ENCODE measurements at regions not wholly inside any gene's neighbourhood (a gene's known extent, or its start where the extent isn't known, plus 50 kb on each side); places are given as distances from the start of the nearest gene placed in this dataset.
"Not testable (repeated sequence)": the region's sequence is repeated elsewhere in the genome, so short reads cannot be mapped to it uniquely, and the experiment has no call there.

DNA sequence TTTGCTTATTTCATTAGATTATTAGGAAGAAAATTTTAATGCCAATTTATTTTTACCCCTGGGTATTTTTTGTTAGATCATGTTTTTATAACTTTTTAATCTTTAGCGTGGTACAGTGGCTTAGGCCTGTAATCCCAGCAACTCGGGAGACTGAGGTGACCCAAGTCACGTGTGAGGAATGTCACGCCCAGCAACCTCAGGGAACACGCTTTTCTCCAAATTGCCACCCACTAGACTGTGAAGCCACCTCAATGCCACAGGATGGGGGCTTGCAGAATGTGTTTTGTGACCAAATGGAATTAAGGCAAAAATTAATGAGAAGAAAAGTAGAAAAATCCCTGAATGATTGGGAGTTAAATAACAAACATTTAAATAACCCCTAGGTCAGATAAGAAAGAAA lies 141.8 kb downstream of the LAT start:
- DNase-seq (ENCODE audit: low spot score, unreplicated experiment) = no peak
- H3K9me3 Mint-ChIP-seq (ENCODE audit: low read depth) = no peaks in the 10 kb centered on the region
- TF ChIP-seq, protein P1, sequence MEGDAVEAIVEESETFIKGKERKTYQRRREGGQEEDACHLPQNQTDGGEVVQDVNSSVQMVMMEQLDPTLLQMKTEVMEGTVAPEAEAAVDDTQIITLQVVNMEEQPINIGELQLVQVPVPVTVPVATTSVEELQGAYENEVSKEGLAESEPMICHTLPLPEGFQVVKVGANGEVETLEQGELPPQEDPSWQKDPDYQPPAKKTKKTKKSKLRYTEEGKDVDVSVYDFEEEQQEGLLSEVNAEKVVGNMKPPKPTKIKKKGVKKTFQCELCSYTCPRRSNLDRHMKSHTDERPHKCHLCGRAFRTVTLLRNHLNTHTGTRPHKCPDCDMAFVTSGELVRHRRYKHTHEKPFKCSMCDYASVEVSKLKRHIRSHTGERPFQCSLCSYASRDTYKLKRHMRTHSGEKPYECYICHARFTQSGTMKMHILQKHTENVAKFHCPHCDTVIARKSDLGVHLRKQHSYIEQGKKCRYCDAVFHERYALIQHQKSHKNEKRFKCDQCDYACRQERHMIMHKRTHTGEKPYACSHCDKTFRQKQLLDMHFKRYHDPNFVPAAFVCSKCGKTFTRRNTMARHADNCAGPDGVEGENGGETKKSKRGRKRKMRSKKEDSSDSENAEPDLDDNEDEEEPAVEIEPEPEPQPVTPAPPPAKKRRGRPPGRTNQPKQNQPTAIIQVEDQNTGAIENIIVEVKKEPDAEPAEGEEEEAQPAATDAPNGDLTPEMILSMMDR (IDR thresholded peaks at IDR 0.05; ENCODE audit: unreplicated experiment) = no peak
- peaks cover 33% of the 10 kb centered on the region for H3K27me3 Mint-ChIP-seq
- no peaks in the 10 kb centered on the region for H3K36me3 Mint-ChIP-seq (ENCODE audit: insufficient read depth)
- no peak overlapping the region for H3K4me3 Mint-ChIP-seq (ENCODE audit: low read depth)
- H3K4me1 Mint-ChIP-seq (ENCODE audit: low read depth) = peaks cover 5% of the 10 kb centered on the region
- H3K27ac Mint-ChIP-seq = no peak overlapping the region

DNA sequence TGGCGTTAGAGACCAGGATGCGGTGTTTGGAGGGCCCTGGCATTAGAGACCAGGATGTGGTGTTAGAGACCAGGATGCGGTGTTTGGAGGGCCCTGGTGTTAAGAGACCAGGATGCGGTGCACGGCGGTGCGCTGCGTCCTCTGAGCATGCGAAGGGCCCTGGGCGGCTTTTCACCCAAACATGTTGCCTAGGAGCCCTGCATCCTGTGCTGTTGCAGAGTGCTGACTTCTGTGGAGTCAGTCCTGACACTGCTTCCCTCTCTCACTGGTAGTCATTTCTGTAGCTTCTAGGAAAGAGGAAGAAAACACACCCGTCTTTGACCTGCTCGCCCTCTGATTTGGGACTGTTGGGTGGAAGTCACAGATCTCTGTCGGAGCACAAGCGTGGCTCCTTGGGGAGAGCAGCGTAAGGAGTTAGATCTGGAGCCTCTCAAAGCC lies 141.2 kb downstream of the LAT start:
- no peaks in the 10 kb centered on the region for H3K36me3 Mint-ChIP-seq (ENCODE audit: insufficient read depth)
- TF ChIP-seq, protein P1 (IDR thresholded peaks at IDR 0.05; ENCODE audit: unreplicated experiment) = no peak
- H3K4me1 Mint-ChIP-seq (ENCODE audit: low read depth) = peaks cover 5% of the 10 kb centered on the region
- no peaks in the 10 kb centered on the region for H3K9me3 Mint-ChIP-seq (ENCODE audit: low read depth)
- H3K27me3 Mint-ChIP-seq = peaks cover 37% of the 10 kb centered on the region
- DNase-seq (ENCODE audit: low spot score, unreplicated experiment) = no peak
- H3K4me3 Mint-ChIP-seq (ENCODE audit: low read depth) = no peak overlapping the region
- no peak overlapping the region for H3K27ac Mint-ChIP-seq

DNA sequence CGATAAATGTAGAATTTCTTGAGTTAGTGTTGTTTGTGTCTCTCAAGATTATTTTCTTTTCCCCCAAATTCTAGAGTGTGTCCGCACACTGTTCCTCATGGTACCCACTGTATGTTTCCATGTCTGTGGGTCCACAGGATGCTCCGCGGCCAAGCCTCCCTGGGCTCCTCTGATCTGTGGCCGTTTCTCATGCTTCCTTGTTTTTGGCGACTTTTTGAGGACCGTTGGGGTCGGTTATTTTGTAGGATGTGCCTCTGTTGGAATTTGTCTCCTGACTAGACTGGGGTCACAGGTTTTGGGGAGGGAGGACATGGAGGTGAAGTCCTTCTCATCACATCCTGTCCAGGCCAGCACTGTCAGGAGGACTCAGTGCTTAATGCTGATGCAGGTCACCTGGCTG lies 140.0 kb downstream of the LAT start:
- Mint-ChIP-seq H3K36me3 (ENCODE audit: insufficient read depth) (no peaks in the 10 kb centered on the region), H3K4me1 (ENCODE audit: low read depth) (peaks cover 5% of the 10 kb centered on the region), H3K27ac (no peak overlapping the region), H3K4me3 (ENCODE audit: low read depth) (no peak overlapping the region), H3K9me3 (ENCODE audit: low read depth) (no peaks in the 10 kb centered on the region), H3K27me3 (peaks cover 40% of the 10 kb centered on the region)
- TF ChIP-seq, protein P1 (IDR thresholded peaks at IDR 0.05; ENCODE audit: unreplicated experiment) = no peak
- no peak for DNase-seq (ENCODE audit: low spot score, unreplicated experiment)

DNA sequence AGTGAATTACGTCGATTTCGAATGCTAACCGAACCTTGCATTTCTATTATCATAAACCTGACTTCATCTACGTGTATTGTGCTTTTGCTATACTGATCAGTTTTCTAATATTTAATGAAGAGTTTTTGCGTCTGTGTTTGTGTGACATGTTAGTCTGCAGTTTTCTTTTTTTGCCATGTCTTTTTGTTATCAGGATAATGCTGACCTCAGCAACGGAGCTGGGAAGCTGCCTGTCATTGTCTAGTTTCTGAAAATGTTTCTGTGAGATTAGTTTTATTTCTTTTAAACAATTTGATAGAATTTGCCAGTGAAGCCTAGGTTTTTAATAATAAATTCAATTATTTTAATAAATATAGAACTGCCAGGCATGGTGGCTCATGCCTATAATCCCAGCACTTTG lies 139.3 kb downstream of the LAT start:
- H3K9me3 Mint-ChIP-seq (ENCODE audit: low read depth); H3K4me3 Mint-ChIP-seq (ENCODE audit: low read depth); DNase-seq (ENCODE audit: low spot score, unreplicated experiment); H3K27ac Mint-ChIP-seq; H3K36me3 Mint-ChIP-seq (ENCODE audit: insufficient read depth); H3K4me1 Mint-ChIP-seq (ENCODE audit: low read depth): not testable (repeated sequence)
- peaks cover 36% of the 10 kb centered on the region for H3K27me3 Mint-ChIP-seq

DNA sequence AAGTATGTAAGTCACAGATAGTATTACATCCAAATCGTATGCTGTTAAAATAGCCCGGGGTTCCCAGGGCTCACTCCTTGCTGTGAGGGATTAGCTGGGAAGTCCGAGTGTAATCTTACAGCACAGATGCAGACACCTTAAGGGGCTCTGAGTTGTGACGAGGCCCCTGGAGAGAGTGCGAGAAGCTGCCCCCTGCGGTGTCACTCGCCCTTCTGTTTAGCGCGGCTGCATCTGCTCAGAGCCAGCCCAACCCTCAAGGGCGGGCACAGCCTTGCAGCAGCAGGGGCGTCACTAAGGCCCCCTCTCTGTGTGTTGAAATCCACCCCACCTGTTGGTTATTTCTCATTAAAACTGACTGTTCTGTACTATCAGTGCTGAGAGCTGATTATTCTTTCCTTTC lies 135.8 kb downstream of the LAT start:
- not testable (repeated sequence) for H3K36me3 Mint-ChIP-seq (ENCODE audit: insufficient read depth); H3K27ac Mint-ChIP-seq; H3K4me1 Mint-ChIP-seq (ENCODE audit: low read depth); DNase-seq (ENCODE audit: low spot score, unreplicated experiment); H3K4me3 Mint-ChIP-seq (ENCODE audit: low read depth); H3K9me3 Mint-ChIP-seq (ENCODE audit: low read depth)
- peaks cover 41% of the 10 kb centered on the region for H3K27me3 Mint-ChIP-seq

DNA sequence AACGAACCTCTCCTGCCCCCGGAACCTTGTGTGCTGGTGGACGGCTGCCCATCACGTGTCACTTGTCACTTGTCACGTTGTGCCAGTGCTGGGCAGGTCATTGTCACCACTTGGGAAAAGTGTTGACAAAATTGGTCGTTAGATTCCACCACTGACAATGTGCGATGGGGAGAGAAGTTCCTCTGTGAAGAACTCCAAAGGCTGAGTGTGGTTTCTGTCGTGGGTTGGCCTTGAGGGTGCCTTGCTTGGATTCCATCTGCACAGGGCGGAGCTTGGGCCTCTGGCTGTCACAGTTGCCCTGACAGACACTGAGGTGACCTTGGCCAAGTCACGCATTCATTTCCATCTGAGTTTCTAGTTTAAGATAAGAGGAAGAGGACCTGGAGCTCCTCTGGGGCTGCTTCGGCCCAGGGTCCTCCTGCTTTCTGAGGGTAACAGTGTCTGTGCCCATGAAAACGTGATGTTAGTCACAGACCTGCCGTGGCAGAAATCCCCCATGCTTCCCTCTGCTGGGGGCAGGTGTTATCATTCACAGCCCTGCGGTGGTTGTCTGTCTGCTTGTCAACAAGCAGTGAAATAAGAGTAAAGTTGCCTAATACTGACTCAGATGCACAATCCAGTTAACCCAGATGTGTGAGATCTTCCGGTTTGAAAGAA lies 133.6 kb downstream of the LAT start:
- Mint-ChIP-seq H3K4me1 (ENCODE audit: low read depth) (peaks cover 10% of the 10 kb centered on the region), H3K27me3 (peaks cover 50% of the 10 kb centered on the region)
- not testable (repeated sequence) for H3K9me3 Mint-ChIP-seq (ENCODE audit: low read depth); DNase-seq (ENCODE audit: low spot score, unreplicated experiment); H3K27ac Mint-ChIP-seq; H3K36me3 Mint-ChIP-seq (ENCODE audit: insufficient read depth); H3K4me3 Mint-ChIP-seq (ENCODE audit: low read depth)

DNA sequence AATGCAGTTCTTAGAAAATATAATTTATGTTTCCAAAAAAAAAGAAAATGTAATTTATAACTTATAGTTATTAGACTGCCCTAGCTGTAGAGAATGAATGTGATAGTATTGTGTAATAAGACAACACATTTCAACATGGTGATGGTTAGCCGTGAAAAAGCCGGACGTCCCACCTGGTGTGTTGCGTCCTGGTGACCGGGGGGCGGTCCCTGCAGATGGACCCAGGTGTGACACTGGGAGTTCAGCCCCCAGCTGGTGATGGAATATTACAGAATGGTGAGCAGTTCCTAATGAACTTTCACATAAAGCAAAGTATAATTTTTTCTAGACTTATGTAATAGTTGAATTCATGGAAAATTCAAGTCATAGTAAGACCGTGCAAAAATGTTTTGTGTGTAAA lies 132.8 kb downstream of the LAT start:
- peaks cover 53% of the 10 kb centered on the region for H3K27me3 Mint-ChIP-seq
- peaks cover 10% of the 10 kb centered on the region for H3K4me1 Mint-ChIP-seq (ENCODE audit: low read depth)

More for the DNA sequence above, 132.8 kb downstream of the LAT start:
- Mint-ChIP-seq H3K27ac (no peak overlapping the region), H3K9me3 (ENCODE audit: low read depth) (no peaks in the 10 kb centered on the region), H3K36me3 (ENCODE audit: insufficient read depth) (no peaks in the 10 kb centered on the region), H3K4me3 (ENCODE audit: low read depth) (no peak overlapping the region)
- TF ChIP-seq, protein P1 (IDR thresholded peaks at IDR 0.05; ENCODE audit: unreplicated experiment) = no peak
- DNase-seq (ENCODE audit: low spot score, unreplicated experiment) = no peak

All from progenitor cell of endocrine pancreas (in vitro differentiated cells).